HG02642 (cell line): ENCODE measurements at regions not wholly inside any gene's neighbourhood (a gene's known extent, or its start where the extent isn't known, plus 50 kb on each side); places are given as distances from the start of the nearest gene placed in this dataset.
"Not testable (repeated sequence)": the region's sequence is repeated elsewhere in the genome, so short reads cannot be mapped to it uniquely, and the experiment has no call there.

ENCODE experiments used
- ATAC-seq: cut with Tn5 transposase; IDR thresholded peaks from one replicate; pipeline ENCODE4 v1.9.1; 2021; ENCODE audit warnings: mild to moderate bottlenecking; ENCODE audit not compliant: unreplicated experiment, poor library complexity

- ATAC-seq, result no peak
Measured at GRCh38 chr3:103515116-103515515, 1080.3 kb downstream of the ZPLD1 start.

GRCh38 chr3:103516950-103517349 lies 1082.1 kb downstream of the ZPLD1 start:
- ATAC-seq, result no peak

DNA sequence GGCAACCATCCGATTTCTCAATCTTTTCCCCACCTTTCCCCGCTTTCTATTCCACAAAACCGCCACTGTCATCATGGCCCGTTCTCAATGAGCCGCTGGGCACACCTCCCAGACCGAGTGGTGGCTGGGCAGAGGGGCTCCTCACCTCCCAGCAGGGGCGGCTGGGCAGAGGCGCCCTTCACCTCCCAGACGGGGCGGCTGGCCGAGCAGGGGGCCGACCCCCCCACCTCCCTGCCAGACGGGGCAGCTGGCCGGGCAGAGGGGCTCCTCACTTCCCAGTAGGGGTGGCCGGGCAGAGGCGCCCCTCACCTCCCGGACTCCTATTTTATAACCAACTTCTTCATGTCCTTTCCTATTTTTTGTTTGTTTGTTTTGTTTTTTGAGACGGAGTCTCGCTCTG lies 1096.5 kb downstream of the ZPLD1 start:
- not testable (repeated sequence) for ATAC-seq

- ATAC-seq, result no peak
Measured at GRCh38 chr3:103532986-103533385, 1098.2 kb downstream of the ZPLD1 start.

DNA sequence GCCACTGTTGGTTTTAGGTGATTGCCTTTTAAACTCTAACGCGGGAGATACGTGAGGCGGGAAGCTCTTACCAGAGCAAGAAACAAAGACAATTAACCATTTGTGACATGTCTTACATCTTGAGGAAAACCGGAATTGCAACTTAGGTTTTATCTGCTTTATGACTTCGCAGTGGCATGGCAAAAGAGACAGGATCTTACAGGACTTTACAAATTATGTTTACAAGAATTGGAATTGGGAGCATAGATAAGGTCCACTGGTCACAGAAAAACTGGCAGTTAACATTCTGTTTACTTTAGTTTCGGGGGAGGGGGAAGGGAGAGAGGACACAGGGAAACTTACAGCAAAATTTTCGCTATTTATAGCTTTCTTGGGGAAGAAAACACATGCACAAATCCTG lies 1119.6 kb downstream of the ZPLD1 start:
- ATAC-seq, result no peak

DNA sequence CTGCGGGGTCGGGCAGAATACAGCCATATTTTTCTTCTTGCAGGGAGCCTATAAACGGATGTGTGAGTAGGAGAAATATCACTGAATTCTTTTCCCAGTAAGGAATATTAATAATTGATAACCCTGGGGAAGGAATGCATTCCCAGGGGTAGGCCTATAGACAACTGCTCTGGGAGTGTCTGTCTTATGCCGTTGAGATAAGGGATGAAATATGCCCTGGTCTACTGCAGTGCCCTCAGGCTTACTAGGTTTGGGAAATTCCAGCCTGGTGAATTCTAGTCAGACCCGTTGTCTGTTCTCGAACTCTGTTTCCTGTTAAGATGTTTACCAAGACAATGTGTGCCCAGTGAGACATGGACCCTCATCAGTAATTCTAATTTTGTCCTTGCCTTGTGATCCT lies 1129.3 kb downstream of the ZPLD1 start:
- not testable (repeated sequence) for ATAC-seq

DNA sequence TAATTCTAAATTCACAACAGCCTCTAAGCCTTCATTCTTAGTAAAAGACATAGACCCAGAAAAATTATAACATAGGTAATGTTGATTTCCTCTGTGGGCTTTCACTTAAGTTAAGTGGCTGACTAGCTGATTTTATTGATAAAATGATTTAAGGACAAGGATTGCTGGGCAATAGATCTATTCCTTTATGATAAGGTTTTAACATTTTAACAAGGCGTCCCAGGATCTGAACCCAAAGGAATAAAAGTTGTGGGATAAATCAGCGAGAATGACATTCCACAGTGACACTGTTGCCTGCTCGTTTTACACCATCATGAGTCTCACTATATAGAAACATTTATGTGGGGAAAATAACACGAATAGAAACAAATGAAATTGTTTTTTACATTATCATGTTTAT lies 1151.0 kb downstream of the ZPLD1 start:
- no peak for ATAC-seq

GRCh38 chr3:103589770-103590169 lies 1155.0 kb downstream of the ZPLD1 start:
- ATAC-seq, result no peak

DNA sequence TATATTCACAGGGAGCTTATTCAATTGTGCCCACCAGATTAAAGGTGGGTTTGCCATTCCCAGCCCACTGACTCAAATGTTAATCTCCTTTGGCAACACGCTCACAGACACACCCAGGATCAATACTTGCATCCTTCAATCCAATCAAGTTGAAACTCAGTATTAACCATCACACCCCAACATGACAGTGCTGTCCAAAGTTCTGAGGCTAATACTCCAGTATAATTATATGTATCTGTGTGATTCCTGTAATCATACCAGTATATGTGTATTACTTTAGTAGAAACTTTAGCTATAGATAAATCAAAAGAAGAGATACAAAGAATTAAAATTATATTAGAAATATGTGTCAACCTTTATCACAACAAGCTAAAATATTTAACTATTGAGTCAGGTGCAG lies 1166.0 kb downstream of the ZPLD1 start:
- no peak for ATAC-seq

DNA sequence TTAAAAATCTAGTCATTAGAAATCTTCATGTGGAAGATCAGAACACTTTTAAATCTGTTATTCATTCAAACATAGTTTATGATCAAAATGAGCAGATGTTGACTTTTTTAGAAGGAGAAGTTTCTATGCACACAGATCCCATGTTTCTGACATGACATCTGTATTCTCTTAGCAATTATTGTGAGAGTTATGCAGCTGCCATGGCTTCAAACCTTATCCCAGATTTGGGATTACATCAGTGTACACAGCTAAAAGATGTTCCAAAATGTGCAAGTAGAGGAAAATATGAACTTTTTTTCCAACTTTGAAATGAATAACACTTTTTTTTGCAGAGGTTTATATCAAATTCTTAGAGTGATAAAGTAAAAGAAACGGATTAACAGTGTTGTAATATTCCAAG lies 1166.9 kb downstream of the ZPLD1 start:
- no peak for ATAC-seq

- ATAC-seq, result no peak
Measured at GRCh38 chr3:103609472-103609871, 1174.7 kb downstream of the ZPLD1 start.

DNA sequence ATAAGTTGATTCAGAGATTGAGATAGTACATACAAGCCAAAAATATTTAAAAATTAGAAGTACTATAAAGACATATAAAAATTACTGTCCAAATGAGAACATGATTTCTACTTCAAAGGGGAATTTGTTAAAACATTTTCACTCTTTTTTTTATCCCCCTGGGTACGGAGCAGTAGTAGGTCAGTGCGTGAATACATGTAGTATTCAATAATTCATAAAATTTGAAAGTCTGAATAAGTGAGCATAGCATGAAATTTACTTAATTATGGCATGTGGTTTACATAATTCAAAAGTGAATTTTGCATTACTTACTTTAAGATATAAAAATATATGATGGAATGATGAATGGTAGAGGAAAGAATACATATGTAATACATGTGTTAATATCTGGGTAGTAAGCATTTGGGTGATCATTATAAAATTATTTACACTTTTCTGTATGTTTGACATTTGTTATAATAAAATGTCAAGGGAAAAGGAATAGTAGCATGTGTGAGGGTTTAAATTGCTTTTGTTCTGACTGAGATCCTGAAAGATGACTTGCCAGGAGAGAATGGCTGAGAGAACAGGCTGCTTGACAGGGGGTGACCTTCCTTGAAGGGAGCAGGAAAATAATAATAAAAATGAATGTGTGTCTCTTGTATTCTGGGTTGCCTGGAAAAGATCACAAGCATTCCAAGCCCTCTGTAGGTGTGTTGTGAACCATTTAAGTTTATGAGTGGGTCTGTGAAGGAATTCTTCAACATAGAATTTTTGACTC lies 1178.8 kb downstream of the ZPLD1 start:
- ATAC-seq, result no peak

DNA sequence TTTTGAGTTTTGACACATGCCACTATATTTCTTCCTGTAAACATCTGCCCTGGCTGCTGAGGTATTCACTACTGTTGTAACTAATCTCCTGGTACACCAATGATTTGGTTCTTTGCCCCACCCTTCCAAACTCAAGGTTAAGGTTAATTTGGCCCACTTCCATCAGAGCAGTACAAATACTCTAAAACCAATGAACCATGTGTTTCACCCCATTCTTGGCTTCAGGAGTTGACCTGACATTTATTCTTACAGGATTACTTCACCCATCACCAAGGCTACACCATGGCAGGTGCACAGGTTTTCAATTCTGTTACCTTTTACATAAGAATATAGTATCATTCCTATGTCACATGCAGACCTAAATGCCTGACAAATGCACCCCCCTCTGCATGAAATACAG lies 1179.9 kb downstream of the ZPLD1 start:
- ATAC-seq, result no peak

DNA sequence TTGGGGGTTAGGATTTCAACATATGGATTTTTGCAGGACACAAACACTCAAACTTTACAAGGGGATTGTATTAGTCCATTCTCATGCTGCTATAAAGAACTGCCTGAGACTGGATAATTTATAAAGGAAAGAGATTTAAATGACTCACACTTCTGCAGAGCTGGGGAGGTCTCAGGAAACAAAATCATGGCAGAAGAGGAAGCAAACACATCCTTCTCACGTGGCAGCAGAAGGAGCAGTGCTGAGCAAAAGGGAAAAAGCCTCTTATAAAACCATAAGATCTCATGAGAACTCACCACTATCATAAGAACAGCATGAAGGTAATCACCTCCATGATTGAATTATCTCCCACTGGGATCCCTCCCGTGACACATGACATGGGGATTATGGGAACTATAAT lies 1183.1 kb downstream of the ZPLD1 start:
- ATAC-seq, result no peak

- ATAC-seq, result no peak
Measured at GRCh38 chr3:103624271-103624670, 1189.5 kb downstream of the ZPLD1 start.

DNA sequence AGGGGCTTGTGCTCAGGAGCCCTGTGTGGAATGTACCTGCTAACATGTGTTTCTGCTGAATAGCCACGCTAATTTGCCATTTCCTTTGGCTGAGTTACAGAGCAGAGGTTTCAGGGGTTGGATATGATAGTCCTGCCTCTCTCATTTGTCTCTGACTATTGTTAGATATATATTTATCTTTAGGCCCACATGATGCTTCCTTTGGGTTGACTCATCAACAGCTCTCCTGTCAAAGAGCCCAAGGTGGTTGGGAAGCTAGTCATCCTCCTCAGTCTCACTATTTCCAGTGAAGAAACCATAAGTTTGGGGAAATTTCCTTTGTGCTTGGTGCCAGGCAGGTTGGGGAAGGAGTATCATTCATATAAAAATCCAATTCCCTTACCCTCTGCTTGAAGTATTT lies 1194.6 kb downstream of the ZPLD1 start:
- no peak for ATAC-seq

DNA sequence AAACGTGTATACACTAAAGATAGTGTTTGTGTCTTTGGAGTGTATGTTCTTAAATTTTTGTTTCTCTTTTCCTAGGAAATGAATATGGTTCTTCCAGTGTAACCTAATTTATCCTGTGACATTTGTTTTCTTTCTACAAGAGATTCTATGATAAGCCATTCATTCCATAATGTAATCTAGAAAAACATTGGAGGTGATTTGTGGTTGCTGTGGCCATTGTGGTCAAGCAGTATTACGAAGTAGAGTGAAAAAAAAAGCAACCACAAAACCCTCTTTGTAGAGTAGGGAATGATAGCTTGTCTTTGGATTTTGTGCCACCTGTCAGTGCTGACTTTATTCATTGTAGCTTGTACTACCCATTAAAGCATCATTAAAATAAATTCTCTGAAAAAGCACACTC lies 1209.6 kb downstream of the ZPLD1 start:
- no peak for ATAC-seq

- ATAC-seq, result no peak
Measured at GRCh38 chr3:103653996-103654395, 1219.2 kb downstream of the ZPLD1 start.

- ATAC-seq, result no peak
Measured at GRCh38 chr3:103657756-103658155, 1222.9 kb downstream of the ZPLD1 start.

GRCh38 chr3:103660810-103661209 lies 1226.0 kb downstream of the ZPLD1 start:
- ATAC-seq, result no peak

- no peak for ATAC-seq
Measured at GRCh38 chr3:103662591-103662990, 1227.8 kb downstream of the ZPLD1 start.

DNA sequence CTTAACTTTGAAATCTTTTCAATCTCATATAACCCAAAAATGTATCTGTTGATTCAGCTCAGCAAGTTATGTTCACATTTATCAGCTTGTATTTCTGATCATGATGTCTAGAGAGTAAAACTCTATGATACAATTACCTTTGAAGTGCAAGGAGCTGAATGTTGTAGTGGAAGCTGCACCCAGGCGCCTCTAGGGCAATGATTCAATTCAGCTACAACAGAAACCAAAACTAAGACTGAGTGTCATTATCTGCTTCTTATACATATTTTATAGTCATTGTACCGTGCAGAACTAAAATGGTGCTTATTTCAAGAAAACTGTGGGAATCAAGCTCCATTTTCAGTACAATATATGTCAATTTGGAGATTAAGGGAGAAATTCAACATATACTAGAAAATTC lies 1237.5 kb downstream of the ZPLD1 start:
- ATAC-seq, result no peak

DNA sequence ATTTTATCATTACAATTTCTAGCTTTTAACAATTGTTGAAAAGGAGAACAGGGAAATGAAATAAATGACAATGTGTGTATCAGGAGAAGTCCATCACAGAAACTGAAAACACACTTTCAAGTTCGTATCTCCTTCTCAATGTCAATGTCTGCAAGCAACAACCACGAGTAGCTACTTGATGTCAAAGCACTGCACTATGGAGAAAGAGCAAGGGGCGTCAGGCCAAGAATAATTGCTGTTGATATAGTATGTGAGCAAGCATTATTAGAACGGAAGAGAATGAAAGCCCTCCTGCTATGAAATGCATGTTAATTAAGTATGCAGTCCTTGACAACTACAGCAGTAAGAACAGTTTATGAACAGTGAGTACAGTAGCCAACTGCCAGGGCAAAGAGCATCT lies 1250.1 kb downstream of the ZPLD1 start:
- ATAC-seq, result no peak
